SU-DHL-6 (cell line): ENCODE measurements at regions not wholly inside any gene's neighbourhood (a gene's known extent, or its start where the extent isn't known, plus 50 kb on each side); places are given as distances from the start of the nearest gene placed in this dataset.

Experiments used
- CTCF ChIP-seq: fragments of 200-600 bp; sonication (generic); IDR thresholded peaks from one replicate; pipeline ENCODE4 v1.5.1; 2017; ENCODE audit warnings: antibody characterized with exemption, mild to moderate bottlenecking, low read length, moderate library complexity; ENCODE audit not compliant: insufficient read depth, poor library complexity, severe bottlenecking
- EZH2phosphoT487 ChIP-seq: fragments of 200-600 bp; sonication (generic), shearing (Covaris generic); conservative IDR thresholded peaks from 2 replicates; pipeline ENCODE4 v1.6.1; 2018; ENCODE audit warnings: mild to moderate bottlenecking, antibody characterized with exemption, low read length, moderate library complexity, mixed read lengths

- TF ChIP-seq CTCF = no peak
- no peak for TF ChIP-seq EZH2phosphoT487
These were observed 50.1 kb upstream of the TNFAIP3 start for GRCh38 chr6:137816688-137817618.
